Testis (tissue), 2 donors: ENCODE measurements at regions not wholly inside any gene's neighbourhood (a gene's known extent, or its start where the extent isn't known, plus 50 kb on each side); places are given as distances from the start of the nearest gene placed in this dataset.

Experiments
- DNase-seq: peaks from one replicate; pipeline ENCODE4 v3.0.0-alpha.2; 2019
- H3K27ac ChIP-seq, 2 donors: fragments of 200-600 bp; sonication (generic); one replicate each; pipeline ENCODE4 v1.5.1; 2019
- H3K27me3 ChIP-seq: fragments of 200-600 bp; sonication (generic); one replicate; pipeline ENCODE4 v1.5.1; 2019
- H3K36me3 ChIP-seq: fragments of 200-600 bp; sonication (generic); one replicate; pipeline ENCODE4 v1.5.1; 2017; ENCODE audit warnings: low read depth; ENCODE audit errors: missing control alignments
- H3K4me1 ChIP-seq: fragments of 200-600 bp; sonication (generic); one replicate; pipeline ENCODE4 v1.5.1; 2019
- H3K4me3 ChIP-seq, 2 donors: fragments of 200-600 bp; sonication (generic); one replicate each; pipeline ENCODE4 v1.5.1; 2017 to 2019
- H3K9me3 ChIP-seq: fragments of 200-600 bp; sonication (generic); one replicate; pipeline ENCODE4 v1.5.1; 2017
- CTCF ChIP-seq, 3 experiments: fragments of 450-650 bp in 2 of 3; fragments of 200-600 bp in 1 of 3; sonication (generic) in 1 of 3; IDR thresholded peaks; one replicate each; pipeline ENCODE4 v1.5.1; 2016 to 2019; ENCODE audit warnings: antibody characterized with exemption in 3 of 3, mild to moderate bottlenecking in 2 of 3, moderate library complexity in 1 of 3
- POLR2A ChIP-seq: fragments of 450-650 bp; IDR thresholded peaks from one replicate; pipeline ENCODE4 v1.6.1; 2017; ENCODE audit warnings: antibody characterized with exemption, mild to moderate bottlenecking, moderate library complexity
- whole genome bisulfite sequencing, 2 donors: methylation state at CpG; one replicate each; pipeline ENCODE4 v1.1.5; 2018; 5-methylcytosine and 5-hydroxymethylcytosine counted together
- intact Hi-C: fragments of 100-400 bp; cut with DNase I; formaldehyde crosslinking; loops from one replicate; pipeline ENCODE4 v1.15.1; 2023; ENCODE audit warnings: low total_unique reads
- small RNA-seq, 2 donors: library from RNA; depleted of rRNA; stranded (forward); fragments of <200 nt; gene quantifications; one replicate each; pipeline ENCODE3, GENCODE V24; 2016

- WGBS, 2 donors: 89 to 93% methylated on average over 5 of the region's 5 CpGs
- H3K27ac ChIP-seq: no peak overlapping the region
- H3K4me1 ChIP-seq: no peaks in the 10 kb centered on the region
- intact Hi-C loops: no loop called here
- no peaks in the 10 kb centered on the region for H3K27me3 ChIP-seq
- H3K4me3 ChIP-seq: no peak overlapping the region
- no peaks in the 10 kb centered on the region for H3K9me3 ChIP-seq
- H3K36me3 ChIP-seq: no peaks in the 10 kb centered on the region
- DNase-seq: no peak
- TF ChIP-seq POLR2A (no peak), CTCF (IDR thresholded peaks at IDR 0.05) (no peak)
These were observed 49.7 kb upstream of the ELOVL5 start for GRCh38 chr6:53398247-53399026.

Small RNA genes lying in the stretch of these regions (small RNA-seq; reads per million reads assigned to genes)
- 0 reads per million in 2 donors for gene NANOGP3
